Neural progenitor cell (in vitro differentiated cells): ENCODE measurements at regions not wholly inside any gene's neighbourhood (a gene's known extent, or its start where the extent isn't known, plus 50 kb on each side); places are given as distances from the start of the nearest gene placed in this dataset.
A peak's percentile ranks its signal among the peaks of the same experiment; 100 is the strongest.
"Not testable (repeated sequence)": the region's sequence is repeated elsewhere in the genome, so short reads cannot be mapped to it uniquely, and the experiment has no call there.

Source experiments
- DNase-seq: peaks from one replicate; pipeline ENCODE4 v3.0.0-alpha.2; 2016; ENCODE audit warnings: low spot score
- H2AFZ ChIP-seq: fragments of 200-600 bp; sonication (generic); replicated peaks from 2 replicates; pipeline ENCODE4 v1.6.1; 2016; ENCODE audit warnings: antibody characterized with exemption
- H3F3A ChIP-seq: fragments of 200-600 bp; sonication (generic); 2 replicates; pipeline ENCODE4 v1.6.1; 2016; ENCODE audit warnings: antibody characterized with exemption, low read depth
- H3K27ac ChIP-seq: fragments of 200-600 bp; sonication (generic); 2 replicates; pipeline ENCODE4 v1.5.1; 2016; ENCODE audit warnings: mild to moderate bottlenecking
- H3K27me3 ChIP-seq: fragments of 200-600 bp; sonication (generic); 2 replicates; pipeline ENCODE4 v1.6.1; 2016; ENCODE audit warnings: mild to moderate bottlenecking, moderate library complexity
- H3K36me3 ChIP-seq: fragments of 200-600 bp; sonication (generic); 2 replicates; pipeline ENCODE4 v1.5.1; 2016
- H3K4me1 ChIP-seq: fragments of 200-600 bp; sonication (generic); 2 replicates; pipeline ENCODE4 v1.6.1; 2016; ENCODE audit warnings: mixed run types
- H3K4me2 ChIP-seq: fragments of 200-600 bp; sonication (generic); 2 replicates; pipeline ENCODE4 v1.6.1; 2016
- H3K4me3 ChIP-seq: fragments of 200-600 bp; sonication (generic); 2 replicates; pipeline ENCODE4 v1.5.1; 2016
- H3K79me2 ChIP-seq: fragments of 200-600 bp; sonication (generic); 2 replicates; pipeline ENCODE4 v1.6.1; 2016; ENCODE audit warnings: low read depth
- H3K9ac ChIP-seq: fragments of 200-600 bp; sonication (generic); 2 replicates; pipeline ENCODE4 v1.6.1; 2016
- H3K9me3 ChIP-seq: fragments of 200-600 bp; sonication (generic); 2 replicates; pipeline ENCODE4 v1.5.1; 2016; ENCODE audit warnings: low read depth
- H4K20me1 ChIP-seq: fragments of 200-600 bp; sonication (generic); 2 replicates; pipeline ENCODE4 v1.6.1; 2016; ENCODE audit warnings: low read depth
- H3K27ac Mint-ChIP-seq: 3 replicates; pipeline ENCODE4 v1.8.0; 2021; ENCODE audit warnings: mixed read lengths
- H3K27me3 Mint-ChIP-seq: 2 replicates; pipeline ENCODE4 v1.8.0; 2022; ENCODE audit warnings: low read depth, mild to moderate bottlenecking, inconsistent platforms, moderate library complexity, mixed read lengths; ENCODE audit not compliant: insufficient read depth
- H3K36me3 Mint-ChIP-seq: 3 replicates; pipeline ENCODE4 v1.8.0; 2021; ENCODE audit warnings: mixed read lengths
- H3K4me1 Mint-ChIP-seq: 3 replicates; pipeline ENCODE4 v1.8.0; 2021; ENCODE audit warnings: mixed read lengths
- H3K4me3 Mint-ChIP-seq: 3 replicates; pipeline ENCODE4 v1.8.0; 2021; ENCODE audit warnings: mild to moderate bottlenecking, moderate library complexity, mixed read lengths
- H3K9me3 Mint-ChIP-seq: 3 replicates; pipeline ENCODE4 v1.8.0; 2020; ENCODE audit warnings: mixed read lengths
- EZH2 ChIP-seq: fragments of 200-600 bp; sonication (generic); IDR thresholded peaks from 2 replicates; pipeline ENCODE4 v1.6.1; 2017; ENCODE audit warnings: antibody characterized with exemption, mild to moderate bottlenecking, moderate library complexity
- EZH2phosphoT487 ChIP-seq: fragments of 200-600 bp; sonication (generic); IDR thresholded peaks from 2 replicates; pipeline ENCODE4 v1.6.1; 2017; ENCODE audit warnings: antibody characterized with exemption
- TF ChIP-seq, protein P1 (sequence below): fragments of 200-600 bp; sonication (generic); IDR thresholded peaks from 2 replicates; pipeline ENCODE4 v1.5.1; 2017; ENCODE audit warnings: antibody characterized with exemption, mild to moderate bottlenecking

DNA sequence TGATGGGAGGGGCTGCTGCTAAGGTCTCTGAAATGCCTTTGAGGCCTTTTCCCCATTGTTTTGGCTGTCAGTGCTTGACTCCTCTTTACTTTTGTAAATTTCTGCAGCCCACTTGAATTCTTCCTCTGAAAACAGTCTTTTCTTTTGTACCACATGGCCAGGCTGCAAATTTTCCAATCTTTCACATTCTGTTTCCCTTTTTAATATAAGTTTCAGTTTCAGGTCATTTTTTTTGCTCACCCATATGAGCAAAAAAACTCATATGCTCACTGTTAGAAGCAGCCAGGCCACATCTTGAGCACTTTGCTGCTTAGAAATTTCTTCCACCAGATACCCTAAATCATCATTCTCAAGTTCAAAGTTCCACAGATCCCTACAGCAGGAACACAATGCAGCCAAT, 234.6 kb upstream of the ADRA1B start:
- Histone ChIP-seq H3K9ac (no peak overlapping the region), H3K4me3 (no peak overlapping the region), H3K27ac (no peak overlapping the region), H3K79me2 (no peaks in the 10 kb centered on the region), H3K9me3 (no peaks in the 10 kb centered on the region), H3K4me1 (no peaks in the 10 kb centered on the region), H3F3A (no peaks in the 10 kb centered on the region), H2AFZ (no peak overlapping the region), H4K20me1 (no peaks in the 10 kb centered on the region), H3K36me3 (no peaks in the 10 kb centered on the region), H3K27me3 (no peaks in the 10 kb centered on the region), H3K4me2 (no peak overlapping the region)
- Mint-ChIP-seq H3K27ac (no peak overlapping the region), H3K27me3 (peaks cover 8% of the 10 kb centered on the region), H3K36me3 (peaks cover 2% of the 10 kb centered on the region), H3K4me1 (no peaks in the 10 kb centered on the region), H3K4me3 (no peak overlapping the region), H3K9me3 (peaks cover 31% of the 10 kb centered on the region)
- no peak for DNase-seq
- TF ChIP-seq EZH2phosphoT487 (no peak), EZH2 (no peak)
- TF ChIP-seq, protein P1, sequence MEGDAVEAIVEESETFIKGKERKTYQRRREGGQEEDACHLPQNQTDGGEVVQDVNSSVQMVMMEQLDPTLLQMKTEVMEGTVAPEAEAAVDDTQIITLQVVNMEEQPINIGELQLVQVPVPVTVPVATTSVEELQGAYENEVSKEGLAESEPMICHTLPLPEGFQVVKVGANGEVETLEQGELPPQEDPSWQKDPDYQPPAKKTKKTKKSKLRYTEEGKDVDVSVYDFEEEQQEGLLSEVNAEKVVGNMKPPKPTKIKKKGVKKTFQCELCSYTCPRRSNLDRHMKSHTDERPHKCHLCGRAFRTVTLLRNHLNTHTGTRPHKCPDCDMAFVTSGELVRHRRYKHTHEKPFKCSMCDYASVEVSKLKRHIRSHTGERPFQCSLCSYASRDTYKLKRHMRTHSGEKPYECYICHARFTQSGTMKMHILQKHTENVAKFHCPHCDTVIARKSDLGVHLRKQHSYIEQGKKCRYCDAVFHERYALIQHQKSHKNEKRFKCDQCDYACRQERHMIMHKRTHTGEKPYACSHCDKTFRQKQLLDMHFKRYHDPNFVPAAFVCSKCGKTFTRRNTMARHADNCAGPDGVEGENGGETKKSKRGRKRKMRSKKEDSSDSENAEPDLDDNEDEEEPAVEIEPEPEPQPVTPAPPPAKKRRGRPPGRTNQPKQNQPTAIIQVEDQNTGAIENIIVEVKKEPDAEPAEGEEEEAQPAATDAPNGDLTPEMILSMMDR = no peak

DNA sequence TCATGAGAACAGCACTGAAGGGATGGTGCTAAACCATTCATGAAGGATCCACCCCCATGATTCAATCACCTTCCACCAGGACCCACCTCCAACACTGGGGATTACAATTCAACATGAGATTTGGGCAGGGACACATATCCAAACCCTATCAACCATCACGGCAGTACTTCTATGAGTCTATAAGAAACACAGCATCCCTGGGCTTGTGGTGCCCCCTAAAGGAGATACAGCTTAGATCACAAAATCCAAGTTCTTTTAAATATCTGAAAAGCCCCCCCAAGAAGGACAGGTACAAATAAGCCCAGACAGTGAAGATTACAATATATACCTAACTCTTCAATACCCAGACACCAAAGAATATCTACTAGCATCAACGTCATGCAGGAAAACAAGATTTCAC, 233.7 kb upstream of the ADRA1B start:
- no peak overlapping the region for H3K27ac Mint-ChIP-seq
- Histone ChIP-seq H3K27ac (no peak overlapping the region), H3F3A (no peaks in the 10 kb centered on the region), H3K27me3 (no peaks in the 10 kb centered on the region), H3K4me3 (no peak overlapping the region), H3K9ac (no peak overlapping the region), H2AFZ (no peak overlapping the region), H3K9me3 (no peaks in the 10 kb centered on the region), H3K4me2 (no peak overlapping the region), H4K20me1 (no peaks in the 10 kb centered on the region), H3K79me2 (no peaks in the 10 kb centered on the region), H3K4me1 (no peaks in the 10 kb centered on the region), H3K36me3 (no peaks in the 10 kb centered on the region)
- H3K4me3 Mint-ChIP-seq = no peak overlapping the region
- peaks cover 2% of the 10 kb centered on the region for H3K36me3 Mint-ChIP-seq
- no peak for DNase-seq
- TF ChIP-seq, protein P1 = peak; percentile 24
- TF ChIP-seq EZH2phosphoT487 = no peak
- peaks cover 8% of the 10 kb centered on the region for H3K27me3 Mint-ChIP-seq
- no peaks in the 10 kb centered on the region for H3K4me1 Mint-ChIP-seq
- peaks cover 31% of the 10 kb centered on the region for H3K9me3 Mint-ChIP-seq

DNA sequence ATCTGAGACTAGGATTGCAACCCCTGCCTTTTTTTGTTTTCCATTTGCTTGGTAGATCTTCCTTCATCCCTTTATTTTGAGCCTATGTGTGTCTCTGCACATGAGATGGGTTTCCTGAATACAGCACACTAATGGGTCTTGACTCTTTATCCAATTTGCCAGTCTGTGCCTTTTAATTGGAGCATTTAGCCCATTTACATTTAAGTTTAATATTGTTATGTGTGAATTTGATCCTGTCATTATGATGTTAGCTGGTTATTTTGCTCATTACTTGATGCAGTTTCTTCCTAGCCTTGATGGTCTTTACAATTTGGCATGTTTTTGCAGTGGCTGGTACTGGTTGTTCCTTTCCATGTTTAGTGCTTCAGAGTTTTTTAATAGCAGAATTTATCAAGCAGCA, 228.4 kb upstream of the ADRA1B start:
- not testable (repeated sequence) for H2AFZ ChIP-seq

DNA sequence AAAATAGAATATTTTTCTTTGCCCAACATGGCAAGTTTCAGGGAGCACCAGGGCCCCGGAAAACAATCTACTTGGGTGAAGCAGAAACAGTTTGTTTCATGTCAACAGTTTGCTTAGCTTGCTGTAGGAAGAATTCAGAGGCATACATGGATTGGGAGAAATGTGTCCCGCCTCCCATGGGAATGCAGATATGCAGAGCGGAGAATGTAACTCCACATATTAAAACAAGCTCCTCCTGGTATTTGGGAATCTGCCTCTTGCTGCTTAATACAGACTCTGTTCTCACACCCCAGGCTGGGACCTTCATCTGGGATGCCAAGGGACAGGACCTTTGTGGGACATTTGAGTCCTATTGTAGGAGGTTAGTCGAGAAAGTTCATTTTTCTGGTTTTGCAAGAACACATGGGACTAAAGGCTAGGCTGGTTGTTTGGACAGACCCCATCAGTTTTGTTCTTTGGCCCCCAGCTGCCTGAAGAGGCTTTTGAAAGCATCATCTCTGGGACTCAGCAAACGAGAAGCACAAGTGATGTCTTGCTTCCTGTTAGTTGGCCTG, 220.5 kb upstream of the ADRA1B start:
- Mint-ChIP-seq H3K27ac (no peak overlapping the region), H3K4me3 (no peak overlapping the region), H3K27me3 (peaks cover 3% of the 10 kb centered on the region), H3K9me3 (peaks cover 11% of the 10 kb centered on the region), H3K4me1 (no peaks in the 10 kb centered on the region), H3K36me3 (peaks cover 2% of the 10 kb centered on the region)
- Histone ChIP-seq H4K20me1 (no peaks in the 10 kb centered on the region), H3K27me3 (no peaks in the 10 kb centered on the region), H3K4me3 (no peak overlapping the region), H3K4me2 (no peak overlapping the region), H2AFZ (no peak overlapping the region), H3K27ac (no peak overlapping the region), H3K36me3 (no peaks in the 10 kb centered on the region), H3K79me2 (no peaks in the 10 kb centered on the region), H3K9me3 (no peaks in the 10 kb centered on the region), H3F3A (no peaks in the 10 kb centered on the region), H3K4me1 (peaks cover 5% of the 10 kb centered on the region), H3K9ac (no peak overlapping the region)
- TF ChIP-seq, protein P1 = no peak
- TF ChIP-seq EZH2 (no peak), EZH2phosphoT487 (no peak)
- no peak for DNase-seq

More for the DNA sequence above, 228.4 kb upstream of the ADRA1B start:
- H3K36me3 Mint-ChIP-seq, DNase-seq, H3K27me3 ChIP-seq, H3K9me3 ChIP-seq, H3K9ac ChIP-seq, H3K27ac ChIP-seq, H3K27ac Mint-ChIP-seq, H3K4me3 ChIP-seq, H3K4me3 Mint-ChIP-seq, H3K4me1 Mint-ChIP-seq, H3K4me2 ChIP-seq, H3K27me3 Mint-ChIP-seq, H3K4me1 ChIP-seq, H3F3A ChIP-seq, H4K20me1 ChIP-seq, H3K36me3 ChIP-seq, H3K79me2 ChIP-seq: not testable (repeated sequence)
- peaks cover 14% of the 10 kb centered on the region for H3K9me3 Mint-ChIP-seq
